Neuronal stem cell (in vitro differentiated cells): ENCODE measurements at regions not wholly inside any gene's neighbourhood (a gene's known extent, or its start where the extent isn't known, plus 50 kb on each side); places are given as distances from the start of the nearest gene placed in this dataset.

ENCODE experiments used
- DNase-seq: peaks from one replicate; pipeline ENCODE4 v3.0.0-alpha.2; 2013; ENCODE audit warnings: low spot score
- H2AFZ ChIP-seq: one replicate; pipeline ENCODE4 v1.6.1; 2013; ENCODE audit warnings: mild to moderate bottlenecking, low read length, inconsistent platforms
- H2AK5ac ChIP-seq: 2 replicates; pipeline ENCODE4 v1.6.1; 2013; ENCODE audit warnings: low read depth, mild to moderate bottlenecking, inconsistent platforms, low read length, moderate library complexity, mixed read lengths
- H2BK120ac ChIP-seq: 2 replicates; pipeline ENCODE4 v1.6.1; 2013; ENCODE audit warnings: low read depth, mild to moderate bottlenecking, inconsistent platforms, low read length, moderate library complexity, mixed read lengths
- H2BK12ac ChIP-seq: one replicate; pipeline ENCODE4 v1.6.1; 2013; ENCODE audit warnings: low read length, inconsistent platforms
- H2BK15ac ChIP-seq: 2 replicates; pipeline ENCODE4 v1.6.1; 2013; ENCODE audit warnings: mild to moderate bottlenecking, low read length, inconsistent platforms, mixed read lengths
- H2BK5ac ChIP-seq: one replicate; pipeline ENCODE4 v1.6.1; 2013; ENCODE audit warnings: inconsistent platforms, mild to moderate bottlenecking, low read length, moderate library complexity
- H3K14ac ChIP-seq: one replicate; pipeline ENCODE4 v1.6.1; 2013; ENCODE audit warnings: low read length, inconsistent platforms
- H3K18ac ChIP-seq: 2 replicates; pipeline ENCODE4 v1.6.1; 2013; ENCODE audit warnings: low read length, inconsistent platforms
- H3K23ac ChIP-seq: 2 replicates; pipeline ENCODE4 v1.6.1; 2013; ENCODE audit warnings: low read depth, mild to moderate bottlenecking, mixed read lengths, low read length, inconsistent platforms; ENCODE audit not compliant: poor library complexity
- H3K27ac ChIP-seq: replicated peaks from 3 replicates; pipeline ENCODE4 v1.5.1; 2013; ENCODE audit warnings: low read length, inconsistent platforms
- H3K27me3 ChIP-seq, 3 experiments: 2 replicates each; pipeline ENCODE4 v1.6.1; 2013; ENCODE audit warnings: low read length in 3 of 3, mild to moderate bottlenecking in 2 of 3, inconsistent platforms in 1 of 3, low read depth in 1 of 3, mixed read lengths in 1 of 3, moderate library complexity in 1 of 3; ENCODE audit not compliant: control insufficient read depth in 3 of 3, insufficient read depth in 3 of 3
- H3K36me3 ChIP-seq, 2 donors: replicated peaks in 1 of 2; 2 replicates each; pipeline ENCODE4 v1.6.1; 2013; ENCODE audit warnings: low read length in 2 of 2; ENCODE audit not compliant: control insufficient read depth in 2 of 2, insufficient read depth in 2 of 2
- H3K4ac ChIP-seq: 2 replicates; pipeline ENCODE4 v1.6.1; 2013; ENCODE audit warnings: inconsistent platforms, mild to moderate bottlenecking, low read length, moderate library complexity
- H3K4me1 ChIP-seq, 2 donors: 1 replicate in 1 of 2; 2 replicates in 1 of 2; pipeline ENCODE4 v1.6.1; 2013; ENCODE audit warnings: low read length in 2 of 2, low read depth in 1 of 2; ENCODE audit not compliant: control insufficient read depth in 2 of 2, insufficient read depth in 1 of 2
- H3K4me2 ChIP-seq: one replicate; pipeline ENCODE4 v1.6.1; 2013; ENCODE audit warnings: mild to moderate bottlenecking, low read length, inconsistent platforms; ENCODE audit not compliant: insufficient read depth, poor library complexity, severe bottlenecking
- H3K4me3 ChIP-seq, 2 donors: 2 replicates each; pipeline ENCODE4 v1.5.1; 2013; ENCODE audit warnings: low read length in 2 of 2, mild to moderate bottlenecking in 2 of 2, inconsistent platforms in 1 of 2, moderate library complexity in 1 of 2
- H3K79me1 ChIP-seq: one replicate; pipeline ENCODE4 v1.6.1; 2013; ENCODE audit warnings: low read depth, mild to moderate bottlenecking, inconsistent platforms, low read length, moderate library complexity
- H3K9ac ChIP-seq: one replicate; pipeline ENCODE4 v1.6.1; 2013; ENCODE audit warnings: mild to moderate bottlenecking, low read depth, low read length, inconsistent platforms; ENCODE audit not compliant: poor library complexity
- H3K9me3 ChIP-seq, 2 donors: replicated peaks in 1 of 2; 2 replicates each; pipeline versions ENCODE3 to v1.6.1; 2013; ENCODE audit warnings: low read length in 2 of 2, mild to moderate bottlenecking in 2 of 2, inconsistent platforms in 1 of 2, low read depth in 1 of 2, mixed read lengths in 1 of 2, moderate library complexity in 1 of 2; ENCODE audit not compliant: control insufficient read depth in 2 of 2, insufficient read depth in 1 of 2
- H4K8ac ChIP-seq: one replicate; pipeline ENCODE4 v1.6.1; 2013; ENCODE audit warnings: low read depth, mild to moderate bottlenecking, inconsistent platforms, low read length, moderate library complexity
- H4K91ac ChIP-seq: one replicate; pipeline ENCODE4 v1.6.1; 2013; ENCODE audit warnings: low read length, low read depth, mild to moderate bottlenecking, inconsistent platforms; ENCODE audit not compliant: poor library complexity
- WGBS, 2 donors: extraction: QIAGEN DNeasy Blood & Tissue Kit; methylation state at CpG; one replicate each; pipeline ENCODE4 v1.1.7; 2013; ENCODE audit warnings: missing lambda C conversion rate in 2 of 2, mixed read lengths in 1 of 2; ENCODE audit not compliant: insufficient read length in 2 of 2, insufficient replicate concordance in 1 of 2; ENCODE audit errors: extremely low coverage in 2 of 2; 5-methylcytosine and 5-hydroxymethylcytosine counted together

DNA sequence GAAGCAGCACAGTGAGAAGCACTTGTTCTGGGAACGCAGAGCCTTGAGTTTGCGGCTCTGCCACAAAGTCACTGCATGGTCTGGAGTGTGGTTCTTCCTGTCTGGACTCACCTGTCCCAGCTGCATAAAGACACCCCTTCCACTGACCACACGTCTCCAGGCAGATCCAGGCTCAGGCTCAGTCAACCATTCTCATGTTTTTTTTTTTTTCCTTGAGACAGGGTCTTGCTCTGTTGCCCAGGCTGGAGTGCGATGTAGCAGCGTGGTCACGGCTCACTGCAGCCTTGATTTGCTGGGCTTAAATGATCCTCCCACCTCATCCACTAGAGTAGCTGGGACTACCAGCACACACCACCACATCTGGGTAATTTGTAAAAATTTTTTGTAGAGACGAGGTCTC is 102.9 kb upstream of the KLF4 start:
- Histone ChIP-seq H3K18ac (no peak overlapping the region), H3K27me3 (no peaks in the 10 kb centered on the region), H3K9me3 (no peaks in the 10 kb centered on the region), H2BK120ac (no peak overlapping the region), H3K14ac (no peak overlapping the region), H3K4me1 (no peaks in the 10 kb centered on the region), H4K8ac (no peak overlapping the region), H3K4ac (no peak overlapping the region), H3K4me3 (no peak overlapping the region), H2BK12ac (no peak overlapping the region), H2BK5ac (no peak overlapping the region), H2AFZ (no peak overlapping the region), H4K91ac (no peak overlapping the region), H2BK15ac (no peak overlapping the region), H3K4me2 (no peak overlapping the region), H2AK5ac (no peak overlapping the region), H3K79me1 (no peaks in the 10 kb centered on the region), H3K27ac (no peak overlapping the region), H3K23ac (no peak overlapping the region), H3K36me3 (no peaks in the 10 kb centered on the region), H3K9ac (no peak overlapping the region)
- WGBS, 2 donors: no CpG with 5 or more reads among the region's 7 CpGs
- DNase-seq: no peak

DNA sequence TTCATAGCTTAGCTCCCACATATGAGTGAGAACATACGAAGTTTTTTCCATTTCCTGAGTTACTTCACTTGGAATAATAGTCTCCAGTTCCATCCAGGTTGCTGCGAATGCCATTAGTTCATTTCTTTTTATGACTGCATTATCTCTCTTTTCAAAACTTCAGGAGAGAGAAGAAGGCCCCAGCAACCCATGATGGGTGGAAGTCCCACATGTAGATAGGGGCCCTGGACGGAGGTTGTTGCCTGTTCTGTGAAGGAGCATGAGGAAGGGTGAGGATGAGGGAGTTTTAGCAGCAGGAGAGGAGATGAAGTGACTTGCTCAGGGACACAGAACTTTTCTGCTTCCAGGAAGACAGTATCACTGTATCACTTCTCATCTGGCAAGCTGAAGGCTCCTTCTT is 102.2 kb upstream of the KLF4 start:
- no peak overlapping the region for H3K14ac ChIP-seq
- no peaks in the 10 kb centered on the region for H3K36me3 ChIP-seq
- H3K23ac ChIP-seq: no peak overlapping the region
- H2BK120ac ChIP-seq: no peak overlapping the region
- H3K9ac ChIP-seq: no peak overlapping the region
- H2AK5ac ChIP-seq: no peak overlapping the region
- DNase-seq: no peak
- no peak overlapping the region for H3K4me2 ChIP-seq
- H2BK5ac ChIP-seq: no peak overlapping the region
- H3K4me3 ChIP-seq: no peak overlapping the region
- no peak overlapping the region for H3K18ac ChIP-seq
- no peak overlapping the region for H2AFZ ChIP-seq
- H3K4me1 ChIP-seq: no peaks in the 10 kb centered on the region
- no peak overlapping the region for H2BK12ac ChIP-seq
- no peak overlapping the region for H3K4ac ChIP-seq
- no peaks in the 10 kb centered on the region for H3K9me3 ChIP-seq
- WGBS, 2 donors: no CpG with 5 or more reads among the region's 3 CpGs
- no peak overlapping the region for H3K27ac ChIP-seq
- H3K27me3 ChIP-seq: no peaks in the 10 kb centered on the region
- H3K79me1 ChIP-seq: no peaks in the 10 kb centered on the region
- no peak overlapping the region for H2BK15ac ChIP-seq
- no peak overlapping the region for H4K91ac ChIP-seq
- no peak overlapping the region for H4K8ac ChIP-seq

DNA sequence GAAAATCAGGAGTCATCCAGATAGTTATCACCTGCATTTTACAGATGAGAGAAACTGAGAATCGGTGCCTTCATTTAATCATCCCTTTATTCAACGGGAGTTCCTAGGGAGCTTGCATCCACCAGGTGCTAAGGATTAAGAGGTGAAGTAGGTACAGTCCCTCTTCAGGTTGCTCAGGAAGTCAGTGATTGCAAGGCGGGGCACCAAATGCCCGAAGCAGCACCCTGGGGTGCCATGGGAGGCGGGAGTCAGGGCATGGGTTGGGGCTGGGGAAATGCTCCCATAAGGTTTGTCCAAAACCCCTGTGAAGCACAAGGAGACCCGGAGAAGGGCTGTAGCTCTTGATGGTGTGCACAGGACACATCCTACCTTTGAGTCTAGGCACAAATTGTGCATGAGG is 98.8 kb upstream of the KLF4 start:
- Histone ChIP-seq H3K27ac (no peak overlapping the region), H3K4ac (no peak overlapping the region), H2BK120ac (no peak overlapping the region), H2AFZ (no peak overlapping the region), H3K36me3 (no peaks in the 10 kb centered on the region), H3K27me3 (no peaks in the 10 kb centered on the region), H3K4me3 (no peak overlapping the region), H3K9ac (no peak overlapping the region), H3K4me1 (peaks cover 0 to 9% of the 10 kb centered on the region in 2 donors), H2BK15ac (no peak overlapping the region), H4K8ac (no peak overlapping the region), H3K4me2 (no peak overlapping the region), H3K14ac (no peak overlapping the region), H2BK5ac (no peak overlapping the region), H2BK12ac (no peak overlapping the region), H2AK5ac (no peak overlapping the region), H3K18ac (no peak overlapping the region), H3K9me3 (no peaks in the 10 kb centered on the region), H4K91ac (no peak overlapping the region), H3K79me1 (no peaks in the 10 kb centered on the region), H3K23ac (no peak overlapping the region)
- no CpG with 5 or more reads among the region's 6 CpGs for WGBS, 2 donors
- DNase-seq: no peak

DNA sequence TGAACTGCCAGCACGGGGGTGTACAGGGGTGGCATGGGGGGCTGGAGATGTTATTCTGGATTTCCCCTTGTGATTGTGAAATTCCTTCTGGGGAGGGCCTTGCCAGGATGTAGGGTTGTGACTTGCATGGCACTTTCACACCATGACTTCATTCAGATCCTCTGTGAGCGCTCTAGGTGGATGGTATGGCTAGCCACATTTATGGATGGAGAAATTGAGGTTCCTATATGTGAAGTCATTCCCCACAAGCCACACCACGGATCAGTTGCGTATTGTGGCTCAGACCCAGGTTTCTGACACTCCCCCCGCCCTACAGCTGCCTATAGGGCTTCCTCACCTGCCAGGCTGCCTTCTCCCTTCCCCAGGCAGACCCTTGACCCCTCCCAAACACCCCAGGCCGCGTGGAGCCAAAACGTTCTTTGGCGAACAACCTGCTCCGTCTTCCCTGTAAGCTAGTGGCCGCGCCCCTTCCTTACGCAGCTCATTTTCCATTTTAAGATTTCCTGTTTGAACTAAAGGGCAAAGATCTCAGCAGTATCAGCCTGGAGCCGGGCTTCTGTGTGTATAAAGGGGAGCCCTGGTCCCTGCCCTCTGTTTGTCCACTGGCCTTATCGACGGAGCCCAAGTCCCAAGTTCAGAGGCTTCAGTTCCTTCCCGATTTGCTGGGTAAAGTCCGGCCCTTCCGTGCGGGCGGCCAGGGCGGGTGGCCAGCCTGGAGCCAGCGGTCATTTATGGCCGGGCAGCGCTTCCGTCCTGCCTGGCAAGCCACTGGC is 97.8 kb upstream of the KLF4 start:
- peak overlapping the region; percentile 29 for H2AK5ac ChIP-seq
- H3K9ac ChIP-seq: no peak overlapping the region
- peak overlapping the region; percentile 13 for H2AFZ ChIP-seq
- no peaks in the 10 kb centered on the region for H3K36me3 ChIP-seq
- no peak overlapping the region for H4K91ac ChIP-seq
- no peak overlapping the region for H2BK5ac ChIP-seq
- no peak overlapping the region for H3K4me3 ChIP-seq
- peak overlapping the region; percentile 34 for H3K23ac ChIP-seq
- H3K4me2 ChIP-seq: no peak overlapping the region
- no peaks in the 10 kb centered on the region for H3K79me1 ChIP-seq
- peak overlapping the region; percentile 35 for H2BK15ac ChIP-seq
- H3K4ac ChIP-seq: no peak overlapping the region
- no peaks in the 10 kb centered on the region for H3K9me3 ChIP-seq
- H3K4me1 ChIP-seq: peaks cover 0 to 9% of the 10 kb centered on the region in 2 donors
- H3K14ac ChIP-seq: no peak overlapping the region
- H3K18ac ChIP-seq: no peak overlapping the region
- no peak overlapping the region for H4K8ac ChIP-seq
- H2BK120ac ChIP-seq: no peak overlapping the region
- no CpG with 5 or more reads among the region's 26 CpGs for WGBS, 2 donors
- H3K27me3 ChIP-seq: no peaks in the 10 kb centered on the region
- no peak overlapping the region for H2BK12ac ChIP-seq
- H3K27ac ChIP-seq: no peak overlapping the region
- DNase-seq: no peak
